Loucy (cell line): ENCODE measurements at regions not wholly inside any gene's neighbourhood (a gene's known extent, or its start where the extent isn't known, plus 50 kb on each side); places are given as distances from the start of the nearest gene placed in this dataset.

ENCODE experiments used
- H2AFZ ChIP-seq: fragments of 200-600 bp; sonication (generic); 2 replicates; pipeline ENCODE4 v1.6.0; 2016; ENCODE audit warnings: antibody characterized with exemption, mild to moderate bottlenecking, low read length, moderate library complexity
- H3F3A ChIP-seq: fragments of 200-600 bp; 2 replicates; pipeline ENCODE4 v1.6.0; 2016; ENCODE audit warnings: antibody characterized with exemption, low read depth, mild to moderate bottlenecking
- H3K27me3 ChIP-seq: fragments of 200-600 bp; sonication (generic); 2 replicates; pipeline ENCODE4 v1.6.1; 2014; ENCODE audit warnings: low read length, mild to moderate bottlenecking; ENCODE audit not compliant: insufficient read depth, poor library complexity, severe bottlenecking
- H3K36me3 ChIP-seq: fragments of 200-600 bp; sonication (generic); 2 replicates; pipeline ENCODE4 v1.6.1; 2016; ENCODE audit warnings: low read length; ENCODE audit not compliant: insufficient read depth
- H3K4me1 ChIP-seq: fragments of 200-600 bp; sonication (generic); 2 replicates; pipeline ENCODE4 v1.5.1; 2014; ENCODE audit warnings: low read length, mild to moderate bottlenecking; ENCODE audit not compliant: insufficient read depth, poor library complexity, severe bottlenecking
- H3K4me2 ChIP-seq: fragments of 200-600 bp; sonication (generic); 2 replicates; pipeline ENCODE4 v1.6.0; 2014; ENCODE audit warnings: antibody characterized with exemption, low read length, low read depth, mild to moderate bottlenecking; ENCODE audit not compliant: poor library complexity, severe bottlenecking
- H3K4me3 ChIP-seq: fragments of 200-600 bp; sonication (generic); 2 replicates; pipeline ENCODE4 v1.5.1; 2014; ENCODE audit warnings: low read length, mild to moderate bottlenecking, mixed read lengths; ENCODE audit not compliant: poor library complexity, severe bottlenecking
- H3K79me2 ChIP-seq: fragments of 200-600 bp; sonication (generic); 2 replicates; pipeline ENCODE4 v1.6.1; 2014; ENCODE audit warnings: low read length; ENCODE audit not compliant: insufficient read depth
- H3K9ac ChIP-seq: fragments of 200-600 bp; sonication (generic); 2 replicates; pipeline ENCODE4 v1.6.0; 2014; ENCODE audit warnings: mild to moderate bottlenecking, low read depth, low read length, moderate library complexity; ENCODE audit not compliant: poor library complexity, severe bottlenecking
- H3K9me2 ChIP-seq: fragments of 200-600 bp; sonication (generic); replicated peaks from 2 replicates; pipeline ENCODE4 v1.6.1; 2016; ENCODE audit warnings: low read depth, low read length, mixed read lengths
- H3K9me3 ChIP-seq: fragments of 200-600 bp; sonication (generic); 2 replicates; pipeline ENCODE4 v1.6.1; 2014; ENCODE audit warnings: mild to moderate bottlenecking, antibody characterized with exemption, low read length, low read depth; ENCODE audit not compliant: insufficient read depth
- H4K20me1 ChIP-seq: fragments of 200-600 bp; sonication (generic); 2 replicates; pipeline ENCODE4 v1.6.0; 2014; ENCODE audit warnings: antibody characterized with exemption, low read length, mild to moderate bottlenecking; ENCODE audit not compliant: insufficient read depth, poor library complexity, severe bottlenecking
- CTCF ChIP-seq: fragments of 200-600 bp; sonication (generic); conservative IDR thresholded peaks from 2 replicates; pipeline ENCODE4 v1.5.1; 2014; ENCODE audit warnings: mild to moderate bottlenecking, antibody characterized with exemption, low read length
- EZH2phosphoT487 ChIP-seq: fragments of 200-600 bp; IDR thresholded peaks from 2 replicates; pipeline ENCODE4 v1.6.1; 2018; ENCODE audit warnings: antibody characterized with exemption, mild to moderate bottlenecking, moderate library complexity, borderline replicate concordance

GRCh38 chr20:40848526-40848925 is 159.5 kb upstream of the MAFB start:
- no peaks in the 10 kb centered on the region for H3F3A ChIP-seq
- no peak overlapping the region for H3K4me3 ChIP-seq
- H3K9me2 ChIP-seq: no peaks in the 10 kb centered on the region
- H3K9me3 ChIP-seq: no peaks in the 10 kb centered on the region
- no peak overlapping the region for H2AFZ ChIP-seq
- no peak overlapping the region for H3K4me2 ChIP-seq
- TF ChIP-seq CTCF: no peak
- TF ChIP-seq EZH2phosphoT487: no peak
- H3K4me1 ChIP-seq: peaks cover 19% of the 10 kb centered on the region
- no peaks in the 10 kb centered on the region for H3K79me2 ChIP-seq
- H4K20me1 ChIP-seq: no peaks in the 10 kb centered on the region
- H3K27me3 ChIP-seq: no peaks in the 10 kb centered on the region
- no peak overlapping the region for H3K9ac ChIP-seq
- no peaks in the 10 kb centered on the region for H3K36me3 ChIP-seq

GRCh38 chr20:40849456-40849855 is 160.4 kb upstream of the MAFB start:
- no peak overlapping the region for H3K4me3 ChIP-seq
- no peaks in the 10 kb centered on the region for H3K27me3 ChIP-seq

GRCh38 chr20:40851051-40851450 is 162.0 kb upstream of the MAFB start:
- Histone ChIP-seq H4K20me1 (no peaks in the 10 kb centered on the region), H3K4me3 (no peak overlapping the region), H3K4me2 (no peak overlapping the region), H3K79me2 (no peaks in the 10 kb centered on the region), H3K4me1 (peaks cover 6% of the 10 kb centered on the region), H2AFZ (no peak overlapping the region), H3K9me2 (no peaks in the 10 kb centered on the region), H3K9me3 (no peaks in the 10 kb centered on the region), H3F3A (no peaks in the 10 kb centered on the region), H3K9ac (no peak overlapping the region), H3K27me3 (no peaks in the 10 kb centered on the region), H3K36me3 (no peaks in the 10 kb centered on the region)
- TF ChIP-seq EZH2phosphoT487 (no peak), CTCF (no peak)

More at GRCh38 chr20:40849456-40849855, 160.4 kb upstream of the MAFB start:
- Histone ChIP-seq H3K9me3 (no peaks in the 10 kb centered on the region), H3K9me2 (no peaks in the 10 kb centered on the region), H3K4me1 (peaks cover 12% of the 10 kb centered on the region), H3K36me3 (no peaks in the 10 kb centered on the region), H2AFZ (peak overlapping the region; percentile 31; the same call in 1 of the 2 replicates), H4K20me1 (no peaks in the 10 kb centered on the region), H3K4me2 (no peak overlapping the region), H3F3A (no peaks in the 10 kb centered on the region), H3K9ac (no peak overlapping the region), H3K79me2 (no peaks in the 10 kb centered on the region)
- no peak for TF ChIP-seq EZH2phosphoT487
- no peak for TF ChIP-seq CTCF
